Activated CD4-positive, alpha-beta T cell treated with anti-CD3 and anti-CD28 coated beads for 24 hours (primary cell): ENCODE measurements at regions not wholly inside any gene's neighbourhood (a gene's known extent, or its start where the extent isn't known, plus 50 kb on each side); places are given as distances from the start of the nearest gene placed in this dataset.
"Not testable (repeated sequence)": the region's sequence is repeated elsewhere in the genome, so short reads cannot be mapped to it uniquely, and the experiment has no call there.

Experiments used
- DNase-seq, 2 donors: peaks; one replicate each; pipeline ENCODE4 v3.0.0-alpha.2; 2020; ENCODE audit warnings: low read depth in 2 of 2

DNA sequence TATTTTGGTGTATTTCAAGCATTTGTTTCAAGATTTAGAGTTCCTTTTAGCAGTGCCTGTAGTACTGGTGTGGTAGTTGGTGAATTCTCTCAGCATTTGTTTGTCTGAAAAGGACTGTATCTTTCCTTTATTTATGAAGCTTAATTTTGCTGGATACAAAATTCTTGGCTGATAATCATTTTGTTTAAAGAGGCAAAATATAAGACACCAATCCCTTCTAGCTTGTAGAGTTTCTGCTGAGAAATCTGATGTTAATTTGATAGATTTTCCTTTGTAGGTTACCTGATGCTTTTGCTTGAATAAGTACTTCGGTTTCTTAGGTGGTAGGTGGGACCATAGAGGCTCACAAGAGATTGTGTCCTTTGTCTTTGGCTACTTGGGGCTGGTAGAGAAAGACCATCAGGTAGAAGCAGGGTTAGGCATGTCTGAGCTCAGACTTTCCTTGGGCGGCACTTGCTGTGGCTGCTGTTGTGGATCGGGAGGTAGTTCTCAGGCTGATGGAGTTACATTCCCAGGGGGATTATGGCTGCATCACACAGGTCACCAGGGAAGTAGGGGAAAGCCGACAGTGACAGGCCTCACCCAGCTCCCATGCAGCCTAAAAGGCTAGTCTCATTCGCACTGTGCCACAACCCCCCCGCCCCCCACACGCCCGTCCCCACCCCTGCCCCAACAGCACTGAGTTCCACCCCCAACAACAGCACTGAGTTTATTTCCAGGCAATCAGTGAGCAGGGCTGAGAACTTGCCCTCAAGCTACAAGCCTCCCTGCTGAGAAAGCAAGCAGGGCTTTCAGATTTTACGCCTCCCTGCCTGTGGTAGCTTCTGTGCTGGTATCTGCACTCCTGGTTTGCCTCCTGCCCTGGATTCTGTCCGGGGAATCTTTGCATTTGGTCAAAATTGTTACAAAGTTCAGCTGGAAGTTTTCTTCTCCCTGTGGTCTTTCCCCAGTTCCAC lies 127.1 kb upstream of the GLRA1 start:
- DNase-seq = no peak

DNA sequence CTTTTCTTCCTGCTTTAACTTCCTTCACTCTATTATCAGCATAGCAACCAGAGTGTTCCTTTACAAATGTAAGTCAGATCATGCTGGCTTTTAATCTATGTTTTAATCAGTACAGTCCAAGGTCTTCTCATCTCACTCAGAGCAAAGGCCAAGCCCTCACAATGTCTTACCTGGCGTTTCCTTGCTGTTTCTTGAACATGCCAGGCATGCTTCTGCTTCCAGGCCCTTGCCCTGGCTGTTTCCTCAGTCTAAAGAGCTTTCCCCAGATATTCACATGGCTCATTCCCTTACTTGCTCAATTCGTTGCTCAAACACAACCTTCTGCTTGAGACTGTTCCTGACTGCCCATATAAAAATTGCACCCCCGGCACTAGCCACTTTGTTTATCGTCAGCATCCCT lies 121.7 kb upstream of the GLRA1 start:
- DNase-seq = no peak

DNA sequence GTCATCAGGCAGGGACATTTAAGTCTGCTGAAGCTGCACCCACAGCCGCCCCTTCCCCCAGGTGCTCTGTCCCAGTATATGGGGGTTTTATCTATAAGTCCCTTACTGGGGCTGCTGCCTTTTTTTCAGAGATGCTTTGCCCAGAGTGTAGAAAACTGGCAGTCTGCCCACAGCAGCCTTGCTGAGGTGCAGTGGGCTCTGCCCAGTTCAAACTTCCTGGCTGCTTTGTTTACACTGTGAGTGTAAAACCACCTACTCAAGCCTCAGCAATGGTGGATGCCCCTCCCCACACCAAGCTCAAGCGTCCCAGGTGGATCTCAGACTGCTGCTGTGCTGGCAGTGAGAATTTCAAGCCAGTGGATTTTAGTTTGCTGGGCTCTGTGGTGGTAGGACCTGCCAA lies 114.2 kb upstream of the GLRA1 start:
- not testable (repeated sequence) for DNase-seq

DNA sequence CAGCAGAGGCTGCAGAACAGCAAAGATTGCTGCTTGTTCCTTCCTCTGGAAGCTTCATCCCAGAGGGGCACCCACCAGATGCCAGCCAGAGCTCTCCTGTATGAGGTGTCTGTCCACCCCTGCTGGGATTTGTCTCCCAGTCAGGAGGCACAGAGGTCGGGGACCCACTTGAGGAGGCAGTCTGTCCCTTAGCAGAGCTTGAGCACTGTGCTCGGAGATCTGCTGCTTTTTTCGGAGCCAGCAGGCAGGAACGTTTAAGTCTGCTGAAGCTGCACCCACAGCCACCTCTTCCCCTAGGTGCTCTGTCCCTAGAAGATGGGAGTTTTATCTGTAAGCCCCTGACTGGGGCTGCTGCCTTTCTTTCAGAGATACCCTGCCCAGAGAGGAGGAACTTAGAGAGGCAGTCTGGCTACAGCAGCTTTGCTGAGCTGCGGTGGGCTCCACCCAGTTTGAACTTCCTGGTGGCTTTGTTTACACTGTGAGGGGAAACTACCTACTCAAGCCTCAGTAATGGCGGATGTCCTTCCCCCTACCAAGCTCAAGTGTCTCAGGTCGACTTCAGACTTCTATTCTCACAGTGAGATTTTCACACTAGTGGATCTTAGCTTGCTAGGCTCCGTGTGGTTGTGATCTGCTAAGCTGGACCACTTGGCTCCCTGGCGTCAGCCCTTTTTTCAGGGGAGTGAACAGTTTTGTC lies 101.8 kb upstream of the GLRA1 start:
- not testable (repeated sequence) for DNase-seq

DNA sequence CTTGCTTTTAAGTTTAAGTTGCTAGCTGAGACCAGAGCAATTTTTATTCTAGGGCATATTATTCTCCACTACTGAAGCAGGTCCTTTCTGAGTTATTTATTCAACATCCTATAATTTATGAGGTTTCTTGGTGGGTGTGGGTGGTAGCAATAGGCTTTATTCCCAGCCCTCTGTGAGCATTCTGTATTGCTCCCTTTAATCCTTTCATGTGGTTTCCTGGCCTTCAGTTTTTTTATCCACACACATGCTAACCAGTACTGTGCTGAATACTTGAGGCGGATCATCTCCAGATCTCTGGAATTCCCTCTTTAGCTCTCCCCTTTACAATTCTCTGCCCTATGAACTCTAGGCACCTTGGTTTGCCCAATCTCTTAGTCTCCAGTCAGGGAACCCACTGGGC lies 91.8 kb upstream of the GLRA1 start:
- DNase-seq = no peak

DNA sequence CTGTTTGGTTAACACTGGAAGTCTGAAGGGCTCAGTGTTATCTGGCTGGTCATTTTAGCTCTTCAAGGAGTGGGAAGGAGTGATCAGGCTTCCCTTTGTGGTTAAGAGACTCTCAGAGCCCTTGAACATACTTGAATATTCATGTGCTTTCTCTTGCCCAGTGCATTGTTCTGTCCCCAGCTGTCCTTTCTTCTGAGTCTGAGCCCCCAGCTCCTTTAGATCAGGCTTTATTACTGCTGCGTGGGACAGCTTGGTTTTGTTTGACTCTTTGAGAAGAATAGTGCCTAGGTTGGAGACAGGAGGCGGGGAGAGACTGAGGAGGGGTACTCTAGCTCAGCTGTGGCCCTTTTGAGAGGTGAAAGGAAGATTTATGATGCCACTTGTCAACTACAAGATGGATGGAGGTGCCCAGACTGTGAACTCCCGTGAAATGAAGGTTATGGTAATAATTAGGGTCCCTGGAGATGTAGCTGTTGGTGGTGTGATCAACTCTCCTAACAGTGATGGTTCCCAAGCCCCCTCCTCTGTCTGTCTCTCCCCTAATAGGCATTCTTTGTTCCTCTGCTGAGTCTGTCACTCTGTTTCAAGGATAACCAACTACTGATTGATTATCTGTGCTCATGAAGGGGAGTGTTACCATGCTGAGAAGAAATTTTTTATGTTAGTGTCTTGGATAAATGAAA lies 83.1 kb upstream of the GLRA1 start:
- no peak for DNase-seq

DNA sequence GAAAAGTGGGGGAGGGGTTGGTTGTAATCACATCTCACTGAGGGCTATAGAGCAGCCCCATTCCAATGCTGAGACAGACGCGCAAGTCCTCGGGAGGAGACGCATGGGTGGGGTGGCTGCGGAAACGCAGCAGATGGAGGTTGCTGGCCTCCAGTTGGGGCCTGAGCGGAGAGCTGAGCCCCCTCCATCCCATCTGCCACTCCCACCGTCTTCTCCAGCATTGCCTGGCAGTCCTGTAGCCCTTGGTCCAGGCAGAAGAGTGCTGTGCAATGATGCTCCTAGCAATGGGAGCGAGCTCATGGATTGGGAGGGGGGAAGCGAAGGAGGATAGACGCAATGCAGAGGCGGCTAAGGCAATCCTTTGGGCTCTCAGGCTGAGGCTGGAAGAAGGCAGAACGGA lies 79.4 kb upstream of the GLRA1 start:
- DNase-seq = no peak
